ENCODE measurements at regions not wholly inside any gene's neighbourhood (a gene's known extent, or its start where the extent isn't known, plus 50 kb on each side); places are given as distances from the start of the nearest gene placed in this dataset.

DNA sequence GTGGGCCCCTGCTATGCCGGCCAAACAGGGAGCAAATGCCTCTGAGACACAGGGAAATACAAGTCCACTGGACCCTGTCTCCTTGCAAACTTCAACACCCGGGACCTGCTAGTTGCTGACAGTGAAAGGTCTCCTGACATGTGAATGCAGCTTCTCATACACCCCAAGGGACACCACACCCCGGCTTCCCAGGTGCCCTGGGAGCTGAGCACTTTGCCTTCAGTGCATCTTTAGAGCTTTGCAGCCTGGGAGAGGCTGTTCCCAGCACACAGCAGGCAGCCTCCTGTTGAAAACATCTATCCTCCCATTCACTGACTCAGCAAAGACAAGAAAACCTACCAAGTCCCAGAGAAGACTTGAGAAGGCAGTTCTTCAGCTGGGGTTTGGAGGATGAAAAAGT is 143.4 kb downstream of the COL6A3 start:
- 0% methylated on average over 3 of the region's 3 CpGs for WGBS (ENCODE audit: insufficient coverage, low coverage, missing lambda C conversion rate)
- H3K9me1 ChIP-seq (ENCODE audit: control insufficient read depth, insufficient read depth, low read length), result no peaks in the 10 kb centered on the region
- intact Hi-C loops (cut with micrococcal nuclease) (no loop called here), in situ Hi-C loops (cut with MboI) (no loop called here)
- ATAC-seq, result no peak
- CTCF ChIA-PET (ENCODE audit: low intra/inter-chr PET ratio), result no interaction called here
- no peak overlapping the region for H2AFZ ChIP-seq (ENCODE audit: low read depth, low read length)
- H3K79me2 ChIP-seq (ENCODE audit: control insufficient read depth, insufficient read depth, low read length), result no peaks in the 10 kb centered on the region
- no peaks in the 10 kb centered on the region for H4K20me1 ChIP-seq (replicated peaks; ENCODE audit: control insufficient read depth, insufficient read depth, low read length)
- no peak overlapping the region for H3K9ac ChIP-seq (ENCODE audit: insufficient read depth in 1 of 2, low read depth in 2 of 2, low read length in 2 of 2)
- no TSS peak for BruUV-seq (replicated peaks)
- FAIRE-seq, result no peak
- peaks cover 0 to 15% of the 10 kb centered on the region in 2 experiments; a peak in 2 of 5 replicates for H3K27me3 ChIP-seq (ENCODE audit: control insufficient read depth in 2 of 2, insufficient read depth in 2 of 2, low read length in 2 of 2)
- no peak overlapping the region for H3K4me2 ChIP-seq (ENCODE audit: insufficient read depth, low read length)
- TF ChIP-seq MAX (CRISPR knock-in tag; IDR thresholded peaks at IDR 0.05) (no peak), CTCF (IDR thresholded peaks at IDR 0.05 in 2 of 3, conservative IDR thresholded peaks at IDR 0.05 in 1 of 3; ENCODE audit: insufficient read depth in 2 of 3, low read depth in 1 of 3, low read length in 3 of 3) (no peak), NFRKB (IDR thresholded peaks at IDR 0.05; ENCODE audit: low read depth) (no peak), RAD21 (CRISPR knock-in tag; conservative IDR thresholded peaks at IDR 0.05 in 1 of 2, IDR thresholded peaks at IDR 0.05 in 1 of 2) (no peak), ZNF780A (CRISPR knock-in tag; IDR thresholded peaks at IDR 0.05) (no peak), MCM5 (IDR thresholded peaks at IDR 0.05; ENCODE audit: low read depth) (no peak), STAT5B (CRISPR knock-in tag; IDR thresholded peaks at IDR 0.05) (no peak), ZNF57 (CRISPR knock-in tag; IDR thresholded peaks at IDR 0.05) (no peak), NCOA1 (IDR thresholded peaks at IDR 0.05; ENCODE audit: low read depth) (no peak), ZNF217 (CRISPR knock-in tag; IDR thresholded peaks at IDR 0.05) (no peak), ZC3H8 (IDR thresholded peaks at IDR 0.05) (no peak), HMBOX1 (IDR thresholded peaks at IDR 0.05) (no peak), ZNF212 (CRISPR knock-in tag; IDR thresholded peaks at IDR 0.05) (no peak)
- TF ChIP-seq, protein P1, sequence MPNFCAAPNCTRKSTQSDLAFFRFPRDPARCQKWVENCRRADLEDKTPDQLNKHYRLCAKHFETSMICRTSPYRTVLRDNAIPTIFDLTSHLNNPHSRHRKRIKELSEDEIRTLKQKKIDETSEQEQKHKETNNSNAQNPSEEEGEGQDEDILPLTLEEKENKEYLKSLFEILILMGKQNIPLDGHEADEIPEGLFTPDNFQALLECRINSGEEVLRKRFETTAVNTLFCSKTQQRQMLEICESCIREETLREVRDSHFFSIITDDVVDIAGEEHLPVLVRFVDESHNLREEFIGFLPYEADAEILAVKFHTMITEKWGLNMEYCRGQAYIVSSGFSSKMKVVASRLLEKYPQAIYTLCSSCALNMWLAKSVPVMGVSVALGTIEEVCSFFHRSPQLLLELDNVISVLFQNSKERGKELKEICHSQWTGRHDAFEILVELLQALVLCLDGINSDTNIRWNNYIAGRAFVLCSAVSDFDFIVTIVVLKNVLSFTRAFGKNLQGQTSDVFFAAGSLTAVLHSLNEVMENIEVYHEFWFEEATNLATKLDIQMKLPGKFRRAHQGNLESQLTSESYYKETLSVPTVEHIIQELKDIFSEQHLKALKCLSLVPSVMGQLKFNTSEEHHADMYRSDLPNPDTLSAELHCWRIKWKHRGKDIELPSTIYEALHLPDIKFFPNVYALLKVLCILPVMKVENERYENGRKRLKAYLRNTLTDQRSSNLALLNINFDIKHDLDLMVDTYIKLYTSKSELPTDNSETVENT (CRISPR knock-in tag; IDR thresholded peaks at IDR 0.05), result no peak
- TF ChIP-seq, protein P2, sequence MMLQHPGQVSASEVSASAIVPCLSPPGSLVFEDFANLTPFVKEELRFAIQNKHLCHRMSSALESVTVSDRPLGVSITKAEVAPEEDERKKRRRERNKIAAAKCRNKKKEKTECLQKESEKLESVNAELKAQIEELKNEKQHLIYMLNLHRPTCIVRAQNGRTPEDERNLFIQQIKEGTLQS (IDR thresholded peaks at IDR 0.05), result no peak
- TF ChIP-seq, protein P2 (CRISPR knock-in tag; conservative IDR thresholded peaks at IDR 0.05), result no peak
- TF ChIP-seq, protein P3, sequence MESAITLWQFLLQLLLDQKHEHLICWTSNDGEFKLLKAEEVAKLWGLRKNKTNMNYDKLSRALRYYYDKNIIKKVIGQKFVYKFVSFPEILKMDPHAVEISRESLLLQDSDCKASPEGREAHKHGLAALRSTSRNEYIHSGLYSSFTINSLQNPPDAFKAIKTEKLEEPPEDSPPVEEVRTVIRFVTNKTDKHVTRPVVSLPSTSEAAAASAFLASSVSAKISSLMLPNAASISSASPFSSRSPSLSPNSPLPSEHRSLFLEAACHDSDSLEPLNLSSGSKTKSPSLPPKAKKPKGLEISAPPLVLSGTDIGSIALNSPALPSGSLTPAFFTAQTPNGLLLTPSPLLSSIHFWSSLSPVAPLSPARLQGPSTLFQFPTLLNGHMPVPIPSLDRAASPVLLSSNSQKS (CRISPR knock-in tag; IDR thresholded peaks at IDR 0.05), result no peak
- no peak overlapping the region for H3K27ac ChIP-seq (ENCODE audit: extremely low read depth, low read depth, low read length)
- no peaks in the 10 kb centered on the region for H3K9me3 ChIP-seq (replicated peaks; ENCODE audit: control insufficient read depth, insufficient read depth, low read depth, low read length)
- POLR2A ChIA-PET, result no interaction called here
- no peak overlapping the region for H3K4me3 ChIP-seq
- H3K36me3 ChIP-seq (ENCODE audit: control insufficient read depth, insufficient read depth, low read length), result no peaks in the 10 kb centered on the region
- no peak for DNase-seq (ENCODE audit: extremely low read depth in 1 of 4, low spot score in 3 of 4)
- no peaks in the 10 kb centered on the region for H3K4me1 ChIP-seq (replicated peaks in 1 of 2; ENCODE audit: control insufficient read depth in 2 of 2, insufficient read depth in 2 of 2, low read length in 2 of 2)
